ENCODE measurements at regions not wholly inside any gene's neighbourhood (a gene's known extent, or its start where the extent isn't known, plus 50 kb on each side); places are given as distances from the start of the nearest gene placed in this dataset.

GRCh38 chr1:34320053-34320669 is 143.5 kb downstream of the C1orf94 start:
- intact Hi-C loops (cut with DNase I) = no loop called here
- Histone ChIP-seq H3K36me3 (ENCODE audit: insufficient read depth in 1 of 2, low read depth in 1 of 2) (no peaks in the 10 kb centered on the region), H3K4me3 (no peak overlapping the region), H3K4me1 (no peaks in the 10 kb centered on the region), H3K9me3 (peaks cover 3% of the 10 kb centered on the region), H3K27me3 (ENCODE audit: insufficient read depth in 3 of 3, low read length in 2 of 3) (peaks cover 0 to 2% (median 0%) of the 10 kb centered on the region in 3 donors), H3K27ac (no peak overlapping the region)
- TF ChIP-seq CTCF (IDR thresholded peaks at IDR 0.05) = no peak
- 54 to 63% (median 57%) methylated on average over 1 of the region's 1 CpG for WGBS, 3 donors
- ATAC-seq = no peak
- DNase-seq = no peak

- no peak for TF ChIP-seq CTCF (IDR thresholded peaks at IDR 0.05)
- Histone ChIP-seq H3K9me3 (no peaks in the 10 kb centered on the region), H3K27me3 (ENCODE audit: insufficient read depth in 3 of 3, low read length in 2 of 3) (peaks cover 2 to 8% (median 8%) of the 10 kb centered on the region in 3 donors), H3K27ac (no peak overlapping the region), H3K36me3 (ENCODE audit: insufficient read depth in 1 of 2, low read depth in 1 of 2) (no peaks in the 10 kb centered on the region), H3K4me3 (no peak overlapping the region), H3K4me1 (no peaks in the 10 kb centered on the region)
- intact Hi-C loops (cut with DNase I) = no loop called here
- DNase-seq (no peak), ATAC-seq (no peak)
- WGBS, 3 donors = 60 to 76% (median 67%) methylated on average over 3 of the region's 3 CpGs
These were observed 146.3 kb downstream of the C1orf94 start for GRCh38 chr1:34322969-34323368.

GRCh38 chr1:34324879-34325440 is 148.3 kb downstream of the C1orf94 start:
- Histone ChIP-seq H3K27ac (no peak overlapping the region), H3K27me3 (ENCODE audit: insufficient read depth in 3 of 3, low read length in 2 of 3) (peaks cover 0 to 8% (median 8%) of the 10 kb centered on the region in 3 donors), H3K4me3 (no peak overlapping the region), H3K36me3 (ENCODE audit: insufficient read depth in 1 of 2, low read depth in 1 of 2) (no peaks in the 10 kb centered on the region), H3K4me1 (no peaks in the 10 kb centered on the region), H3K9me3 (no peaks in the 10 kb centered on the region)
- WGBS, 3 donors = 67 to 71% (median 69%) methylated on average over 10 of the region's 10 CpGs
- intact Hi-C loops (cut with DNase I) = no loop called here
- ATAC-seq (no peak), DNase-seq (no peak)
- TF ChIP-seq CTCF (IDR thresholded peaks at IDR 0.05) = no peak

- DNase-seq (no peak), ATAC-seq (no peak)
- WGBS, 3 donors = 29 to 46% (median 44%) methylated on average over 8 of the region's 8 CpGs
- no peak for TF ChIP-seq CTCF (IDR thresholded peaks at IDR 0.05)
- H3K9me3 ChIP-seq = no peaks in the 10 kb centered on the region
- peaks cover 0 to 8% (median 8%) of the 10 kb centered on the region in 3 donors for H3K27me3 ChIP-seq (ENCODE audit: insufficient read depth in 3 of 3, low read length in 2 of 3)
- H3K4me1 ChIP-seq = no peaks in the 10 kb centered on the region
- H3K27ac ChIP-seq = no peak overlapping the region
- intact Hi-C loops (cut with DNase I) = no loop called here
- H3K36me3 ChIP-seq (ENCODE audit: insufficient read depth in 1 of 2, low read depth in 1 of 2) = no peaks in the 10 kb centered on the region
- H3K4me3 ChIP-seq = no peak overlapping the region
These were observed 151.6 kb downstream of the C1orf94 start for GRCh38 chr1:34328281-34328799.
